Suppressor macrophage treated with lipopolysaccharide for 1 hour (primary cell): ENCODE measurements at regions not wholly inside any gene's neighbourhood (a gene's known extent, or its start where the extent isn't known, plus 50 kb on each side); places are given as distances from the start of the nearest gene placed in this dataset.
A peak's percentile ranks its signal among the peaks of the same experiment; 100 is the strongest.
"Not testable (repeated sequence)": the region's sequence is repeated elsewhere in the genome, so short reads cannot be mapped to it uniquely, and the experiment has no call there.

Experiments used
- DNase-seq, 3 donors: peaks; one replicate each; pipeline ENCODE4 v3.0.0-alpha.2; 2020 to 2022

GRCh38 chr1:187641015-187641414 is 812.3 kb downstream of the PLA2G4A start:
- no peak for DNase-seq

- no peak for DNase-seq
Observed at GRCh38 chr1:187641463-187641862, 812.7 kb downstream of the PLA2G4A start.

- DNase-seq, result no peak
Observed at GRCh38 chr1:187641907-187642306, 813.2 kb downstream of the PLA2G4A start.

GRCh38 chr1:187645651-187646050 is 816.9 kb downstream of the PLA2G4A start:
- DNase-seq, result no peak

- no peak for DNase-seq
Observed at GRCh38 chr1:187646536-187647107, 817.9 kb downstream of the PLA2G4A start.

- DNase-seq, result no peak
Observed at GRCh38 chr1:187648091-187648490, 819.3 kb downstream of the PLA2G4A start.

- no peak for DNase-seq
Observed at GRCh38 chr1:187654635-187655034, 825.9 kb downstream of the PLA2G4A start.

- DNase-seq, result no peak
Observed at GRCh38 chr1:187655104-187655503, 826.4 kb downstream of the PLA2G4A start.

- DNase-seq, result no peak
Observed at GRCh38 chr1:187665483-187665882, 836.7 kb downstream of the PLA2G4A start.

- no peak for DNase-seq
Observed at GRCh38 chr1:187680823-187681222, 852.1 kb downstream of the PLA2G4A start.

- DNase-seq, result no peak
Observed at GRCh38 chr1:187682112-187682511, 853.4 kb downstream of the PLA2G4A start.

- DNase-seq, result no peak
Observed at GRCh38 chr1:187685333-187685732, 856.6 kb downstream of the PLA2G4A start.

GRCh38 chr1:187689129-187689528 is 860.4 kb downstream of the PLA2G4A start:
- DNase-seq, result no peak

- DNase-seq, result no peak
Observed at GRCh38 chr1:187691439-187691838, 862.7 kb downstream of the PLA2G4A start.

GRCh38 chr1:187692799-187693198 is 864.0 kb downstream of the PLA2G4A start:
- DNase-seq, result no peak

GRCh38 chr1:187696073-187696472 is 867.3 kb downstream of the PLA2G4A start:
- no peak for DNase-seq

- DNase-seq, result not testable (repeated sequence)
Observed at GRCh38 chr1:187703138-187704130, 874.7 kb downstream of the PLA2G4A start.

- DNase-seq, result no peak
Observed at GRCh38 chr1:187714470-187714869, 885.7 kb downstream of the PLA2G4A start.

GRCh38 chr1:187715483-187715882 is 886.7 kb downstream of the PLA2G4A start:
- peak in 1 of 3 donors; percentile 1 for DNase-seq

- DNase-seq, result no peak
Observed at GRCh38 chr1:187716160-187716559, 887.4 kb downstream of the PLA2G4A start.

GRCh38 chr1:187718527-187718926 is 889.8 kb downstream of the PLA2G4A start:
- no peak for DNase-seq

- DNase-seq, result no peak
Observed at GRCh38 chr1:187721216-187721615, 892.5 kb downstream of the PLA2G4A start.

- DNase-seq, result no peak
Observed at GRCh38 chr1:187725216-187725615, 896.5 kb downstream of the PLA2G4A start.

- no peak for DNase-seq
Observed at GRCh38 chr1:187733232-187733631, 904.5 kb downstream of the PLA2G4A start.
